ENCODE measurements at regions not wholly inside any gene's neighbourhood (a gene's known extent, or its start where the extent isn't known, plus 50 kb on each side); places are given as distances from the start of the nearest gene placed in this dataset.
A peak's percentile ranks its signal among the peaks of the same experiment; 100 is the strongest.

GRCh38 chr7:25908154-25908949, 243.6 kb upstream of the NFE2L3 start:
- no peak overlapping the region for H3K9ac ChIP-seq (ENCODE audit: insufficient read length)
- no peak for DNase-seq (ENCODE audit: low read depth, low spot score)
- TF ChIP-seq EZH2 (IDR thresholded peaks at IDR 0.05) (no peak), FOXP2 (optimal IDR thresholded peaks at IDR 0.05; ENCODE audit: control extremely low read depth, extremely low read length, insufficient read depth) (no peak), POLR2AphosphoS5 (IDR thresholded peaks at IDR 0.05; ENCODE audit: borderline replicate concordance, low read depth, low read length) (no peak)
- no peaks in the 10 kb centered on the region for H3K36me3 ChIP-seq (ENCODE audit: insufficient read depth, low read length)
- H3K27ac ChIP-seq: no peak overlapping the region
- H3K9me3 ChIP-seq (ENCODE audit: low read depth, low read length): no peaks in the 10 kb centered on the region
- no peak overlapping the region for H3K4me3 ChIP-seq

GRCh38 chr7:25911738-25912607, 240.0 kb upstream of the NFE2L3 start:
- Histone ChIP-seq H3K27ac (no peak overlapping the region), H3K9ac (ENCODE audit: insufficient read length) (no peak overlapping the region), H3K9me3 (ENCODE audit: low read depth, low read length) (no peaks in the 10 kb centered on the region), H3K4me3 (no peak overlapping the region), H3K36me3 (ENCODE audit: insufficient read depth, low read length) (no peaks in the 10 kb centered on the region)
- TF ChIP-seq EZH2 (IDR thresholded peaks at IDR 0.05): no peak
- DNase-seq (ENCODE audit: low read depth, low spot score): no peak

GRCh38 chr7:25913598-25914224, 238.3 kb upstream of the NFE2L3 start:
- DNase-seq (ENCODE audit: low read depth, low spot score): no peak
- H3K9me3 ChIP-seq (ENCODE audit: low read depth, low read length): no peaks in the 10 kb centered on the region
- H3K9ac ChIP-seq (ENCODE audit: insufficient read length): no peak overlapping the region
- no peak overlapping the region for H3K4me3 ChIP-seq
- H3K27ac ChIP-seq: no peak overlapping the region
- no peaks in the 10 kb centered on the region for H3K36me3 ChIP-seq (ENCODE audit: insufficient read depth, low read length)
- TF ChIP-seq EZH2 (IDR thresholded peaks at IDR 0.05) (no peak), POLR2AphosphoS5 (IDR thresholded peaks at IDR 0.05; ENCODE audit: borderline replicate concordance, low read depth, low read length) (no peak), FOXP2 (optimal IDR thresholded peaks at IDR 0.05; ENCODE audit: control extremely low read depth, extremely low read length, insufficient read depth) (no peak)

GRCh38 chr7:25918731-25919130, 233.3 kb upstream of the NFE2L3 start:
- no peaks in the 10 kb centered on the region for H3K36me3 ChIP-seq (ENCODE audit: insufficient read depth, low read length)
- no peak overlapping the region for H3K9ac ChIP-seq (ENCODE audit: insufficient read length)
- TF ChIP-seq POLR2AphosphoS5 (IDR thresholded peaks at IDR 0.05; ENCODE audit: borderline replicate concordance, low read depth, low read length): no peak
- no peak for TF ChIP-seq EZH2 (IDR thresholded peaks at IDR 0.05)
- TF ChIP-seq FOXP2 (optimal IDR thresholded peaks at IDR 0.05; ENCODE audit: control extremely low read depth, extremely low read length, insufficient read depth): no peak
- no peaks in the 10 kb centered on the region for H3K9me3 ChIP-seq (ENCODE audit: low read depth, low read length)
- no peak overlapping the region for H3K4me3 ChIP-seq
- H3K27ac ChIP-seq: no peak overlapping the region
- DNase-seq (ENCODE audit: low read depth, low spot score): no peak

- TF ChIP-seq POLR2AphosphoS5 (IDR thresholded peaks at IDR 0.05; ENCODE audit: borderline replicate concordance, low read depth, low read length) (no peak), FOXP2 (optimal IDR thresholded peaks at IDR 0.05; ENCODE audit: control extremely low read depth, extremely low read length, insufficient read depth) (no peak), EZH2 (IDR thresholded peaks at IDR 0.05) (no peak)
- H3K4me3 ChIP-seq: no peak overlapping the region
Observed at GRCh38 chr7:25922296-25922695, 229.7 kb upstream of the NFE2L3 start.

GRCh38 chr7:25923741-25924460, 228.1 kb upstream of the NFE2L3 start:
- H3K27ac ChIP-seq: peak overlapping the region; percentile 72
- H3K9ac ChIP-seq (ENCODE audit: insufficient read length): no peak overlapping the region
- H3K36me3 ChIP-seq (ENCODE audit: insufficient read depth, low read length): no peaks in the 10 kb centered on the region
- no peaks in the 10 kb centered on the region for H3K9me3 ChIP-seq (ENCODE audit: low read depth, low read length)
- no peak for TF ChIP-seq EZH2 (IDR thresholded peaks at IDR 0.05)
- no peak for TF ChIP-seq POLR2AphosphoS5 (IDR thresholded peaks at IDR 0.05; ENCODE audit: borderline replicate concordance, low read depth, low read length)
- no peak for TF ChIP-seq FOXP2 (optimal IDR thresholded peaks at IDR 0.05; ENCODE audit: control extremely low read depth, extremely low read length, insufficient read depth)
- H3K4me3 ChIP-seq: peak overlapping the region; percentile 52
- no peak for DNase-seq (ENCODE audit: low read depth, low spot score)

More at GRCh38 chr7:25922296-25922695, 229.7 kb upstream of the NFE2L3 start:
- H3K9me3 ChIP-seq (ENCODE audit: low read depth, low read length): no peaks in the 10 kb centered on the region
- H3K36me3 ChIP-seq (ENCODE audit: insufficient read depth, low read length): no peaks in the 10 kb centered on the region
- H3K9ac ChIP-seq (ENCODE audit: insufficient read length): no peak overlapping the region
- DNase-seq (ENCODE audit: low read depth, low spot score): no peak
- no peak overlapping the region for H3K27ac ChIP-seq

GRCh38 chr7:25926009-25926408, 226.0 kb upstream of the NFE2L3 start:
- no peaks in the 10 kb centered on the region for H3K9me3 ChIP-seq (ENCODE audit: low read depth, low read length)
- no peaks in the 10 kb centered on the region for H3K36me3 ChIP-seq (ENCODE audit: insufficient read depth, low read length)
- no peak overlapping the region for H3K4me3 ChIP-seq
- DNase-seq (ENCODE audit: low read depth, low spot score): no peak
- TF ChIP-seq POLR2AphosphoS5 (IDR thresholded peaks at IDR 0.05; ENCODE audit: borderline replicate concordance, low read depth, low read length): no peak
- no peak for TF ChIP-seq EZH2 (IDR thresholded peaks at IDR 0.05)
- no peak for TF ChIP-seq FOXP2 (optimal IDR thresholded peaks at IDR 0.05; ENCODE audit: control extremely low read depth, extremely low read length, insufficient read depth)
- H3K9ac ChIP-seq (ENCODE audit: insufficient read length): no peak overlapping the region
- peak overlapping the region; percentile 0; the same call in 1 of the 2 replicates for H3K27ac ChIP-seq

Data from SK-N-MC (cell line).